ENCODE measurements at regions not wholly inside any gene's neighbourhood (a gene's known extent, or its start where the extent isn't known, plus 50 kb on each side); places are given as distances from the start of the nearest gene placed in this dataset.

DNA sequence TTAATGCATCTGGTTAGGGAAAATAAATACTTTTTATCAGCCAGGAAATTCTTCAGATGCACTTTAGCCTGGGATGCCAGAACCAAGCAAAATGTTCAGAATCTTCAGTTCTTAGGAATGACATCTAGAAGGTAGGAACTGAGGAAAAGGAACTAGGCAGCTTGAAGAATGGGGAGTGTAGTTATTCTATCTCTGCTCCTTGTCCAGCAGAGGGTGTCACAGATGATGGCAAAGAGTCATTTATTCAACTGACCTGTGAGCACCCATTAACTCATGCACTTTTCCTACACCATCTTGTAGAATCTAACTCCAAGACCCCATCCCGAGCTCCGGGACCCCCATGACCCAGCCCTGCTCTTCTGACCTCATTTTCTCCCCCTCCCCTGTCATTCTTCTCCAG, 122.1 kb upstream of the ISX start:
- no peak for DNase-seq

- DNase-seq: no peak
Observed at GRCh38 chr22:34946339-34946985, 119.5 kb upstream of the ISX start.

- DNase-seq: peak; percentile 49 to 80
Observed at GRCh38 chr22:34950489-34950888, 115.5 kb upstream of the ISX start.

DNA sequence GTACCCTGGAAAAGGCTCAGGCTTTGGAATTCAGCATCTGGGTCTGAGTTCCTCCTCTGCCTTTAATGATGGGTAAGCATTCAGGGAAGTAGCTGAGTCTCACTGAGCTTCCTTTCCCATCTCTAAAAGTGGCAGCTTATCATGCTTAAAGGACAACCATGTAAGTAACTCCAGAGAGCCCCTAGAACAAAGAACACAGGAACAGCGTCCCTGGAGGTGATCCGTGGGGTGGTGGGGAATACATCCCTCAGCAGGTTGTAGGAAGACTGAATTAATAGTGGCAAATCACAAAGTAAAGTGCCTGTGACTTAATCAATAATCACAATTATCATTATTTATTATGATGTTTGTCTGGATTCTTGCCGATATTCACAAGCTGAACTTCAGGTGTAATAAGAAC, 114.7 kb upstream of the ISX start:
- peak in 1 of 2 experiments; percentile 9 for DNase-seq

DNA sequence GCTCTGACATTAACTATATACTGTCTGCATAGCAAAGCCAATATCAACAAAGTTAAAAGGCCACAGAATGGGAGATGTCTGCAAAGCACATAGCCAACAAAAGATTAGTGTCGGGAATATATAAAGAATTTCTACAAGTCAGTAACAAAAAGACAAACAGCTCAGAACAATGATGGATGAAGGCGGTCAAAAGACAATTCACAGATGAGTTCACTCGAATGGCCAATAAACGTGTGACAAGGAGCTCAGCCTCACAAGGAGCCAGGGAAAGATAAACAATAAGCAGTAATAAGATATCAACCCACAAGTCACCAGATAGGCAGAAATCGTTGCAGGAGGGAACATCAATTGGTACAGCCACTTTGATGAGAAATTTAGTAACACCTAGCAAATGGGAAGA, 106.0 kb upstream of the ISX start:
- no peak for DNase-seq

- no peak for DNase-seq
Observed at GRCh38 chr22:34966980-34967565, 98.9 kb upstream of the ISX start.

DNA sequence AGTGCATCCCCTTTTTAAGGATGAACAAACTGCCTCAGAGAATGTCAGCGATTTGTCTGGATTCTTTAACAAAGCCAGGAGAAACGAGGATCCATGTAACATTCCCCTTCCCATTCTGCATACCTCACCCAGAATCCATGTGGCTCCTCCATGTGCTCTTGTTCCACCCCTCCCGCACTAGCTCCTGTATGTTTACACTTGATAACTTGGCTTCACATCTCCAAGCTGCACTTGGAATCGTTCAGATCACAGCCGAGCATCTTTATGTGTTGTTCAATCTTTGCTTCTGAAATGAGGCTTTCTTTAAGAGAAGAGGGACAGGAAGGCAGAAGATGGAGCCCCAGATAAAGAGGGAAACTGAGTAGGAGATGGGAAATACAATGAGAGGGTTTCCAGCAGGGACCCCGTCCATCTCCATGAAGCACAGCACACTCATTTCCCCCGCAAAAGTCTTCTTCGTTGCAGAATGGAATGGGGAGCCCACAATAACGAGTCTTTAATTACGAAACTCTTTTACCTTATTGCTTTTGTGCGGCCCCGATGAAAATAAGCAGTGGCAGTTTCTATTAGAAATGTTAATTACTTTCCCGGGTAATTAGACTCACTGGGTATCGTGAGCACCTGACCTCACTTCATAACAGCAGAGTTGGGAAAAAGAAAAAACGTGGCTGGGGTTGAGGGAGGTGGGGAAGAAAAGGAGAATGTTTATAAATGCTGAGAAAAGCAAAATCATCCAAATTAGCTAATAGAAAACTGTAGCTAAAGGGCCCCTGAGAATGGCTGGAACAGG, 96.8 kb upstream of the ISX start:
- DNase-seq: no peak

DNA sequence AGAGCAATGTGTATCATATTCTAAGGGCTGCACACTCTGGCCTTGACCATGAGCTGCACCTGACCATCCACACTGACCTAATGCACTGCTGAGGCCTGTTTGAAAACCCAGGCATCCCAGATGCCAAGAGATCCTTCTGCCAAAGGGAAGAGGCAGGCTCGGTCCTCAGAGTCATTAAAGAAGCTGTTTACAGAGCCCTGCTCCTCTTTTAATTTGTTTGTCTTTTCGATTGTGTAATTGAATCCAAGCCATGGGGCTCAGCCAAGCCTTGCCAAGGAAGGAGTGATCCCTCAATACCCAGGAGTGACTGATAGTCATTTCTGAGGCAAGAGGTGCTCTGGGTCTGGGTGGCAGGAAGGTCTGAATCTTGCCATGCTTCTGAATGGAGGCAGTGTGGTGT, 94.5 kb upstream of the ISX start:
- no peak for DNase-seq

DNA sequence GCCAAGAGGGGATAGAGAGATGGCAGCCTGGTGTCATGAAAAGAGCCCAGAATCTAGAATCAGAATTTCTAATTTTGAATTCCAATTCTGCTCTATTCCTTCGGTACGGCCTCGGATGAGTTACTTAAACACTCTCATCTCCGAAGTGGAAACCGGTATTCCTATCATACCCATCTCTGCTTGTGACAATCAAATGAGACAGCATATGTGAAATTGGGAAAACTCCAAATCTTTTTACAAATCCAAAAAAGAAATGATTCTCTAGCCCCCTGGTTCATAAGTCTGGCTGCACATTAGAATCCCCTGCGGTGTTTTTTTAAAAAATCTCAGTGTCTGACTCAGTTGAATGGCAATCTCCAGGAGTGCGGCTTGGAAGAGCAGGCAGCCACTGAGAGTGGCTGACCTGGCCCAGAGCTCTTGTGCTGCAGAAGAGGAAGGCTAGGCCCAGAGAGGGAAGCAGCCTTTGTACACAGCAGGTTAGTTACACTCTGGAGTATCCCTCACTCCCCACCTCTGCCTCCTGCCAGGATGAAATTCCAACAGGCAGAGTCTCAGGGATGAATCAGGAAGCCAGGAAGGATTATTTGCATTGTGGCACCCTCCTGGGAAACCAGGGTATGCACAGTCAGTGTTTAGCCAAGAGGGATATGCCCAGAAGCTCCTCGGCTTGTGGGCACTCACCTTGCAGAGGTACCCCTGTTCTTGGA, 93.6 kb upstream of the ISX start:
- DNase-seq: peak in 1 of 2 experiments; percentile 0

- DNase-seq: no peak
Observed at GRCh38 chr22:34973016-34973415, 92.9 kb upstream of the ISX start.

- no peak for DNase-seq
Observed at GRCh38 chr22:34973926-34974325, 92.0 kb upstream of the ISX start.

DNA sequence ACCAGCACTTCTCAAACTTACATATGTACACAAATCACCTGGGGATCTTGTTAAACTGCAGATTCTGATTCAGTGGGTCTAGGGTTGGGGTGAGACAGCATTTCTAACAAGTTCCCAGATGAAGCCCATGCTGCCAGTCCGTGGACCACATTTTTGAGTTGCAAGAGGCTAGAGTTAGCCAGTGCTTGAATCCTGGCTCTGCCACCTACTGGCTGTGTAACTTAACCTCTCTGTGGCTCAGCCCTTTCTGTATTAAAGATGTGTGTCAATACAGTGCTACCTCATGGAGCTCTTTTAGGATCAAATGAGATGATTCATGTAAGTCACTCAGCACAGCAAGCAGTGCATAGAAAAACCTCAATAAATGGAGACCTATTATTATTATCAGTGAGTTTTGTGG, 90.2 kb upstream of the ISX start:
- DNase-seq: peak in 1 of 2 experiments; percentile 5

GRCh38 chr22:34976474-34976873, 89.5 kb upstream of the ISX start:
- DNase-seq: no peak

DNA sequence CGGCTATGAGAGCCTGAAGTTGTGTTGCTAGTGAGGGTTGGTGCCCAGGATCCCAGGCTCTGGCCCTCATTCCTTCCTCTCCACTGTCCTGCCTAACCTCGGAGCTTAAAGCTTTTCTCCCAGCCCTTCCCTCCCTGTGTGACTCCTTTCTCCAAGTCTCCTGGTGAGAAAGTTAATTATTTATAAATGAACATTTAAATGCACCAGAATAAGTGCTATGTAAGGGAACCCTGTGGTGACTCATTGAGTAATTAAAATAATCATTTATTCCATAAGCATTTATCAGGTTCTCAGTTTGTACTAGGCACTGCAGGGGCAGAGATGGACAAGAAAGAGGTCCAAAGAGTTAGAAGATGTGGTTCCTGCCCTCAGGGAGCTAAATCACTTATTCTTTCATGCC, 89.1 kb upstream of the ISX start:
- no peak for DNase-seq

GRCh38 chr22:34986523-34986922, 79.4 kb upstream of the ISX start:
- no peak for DNase-seq

DNA sequence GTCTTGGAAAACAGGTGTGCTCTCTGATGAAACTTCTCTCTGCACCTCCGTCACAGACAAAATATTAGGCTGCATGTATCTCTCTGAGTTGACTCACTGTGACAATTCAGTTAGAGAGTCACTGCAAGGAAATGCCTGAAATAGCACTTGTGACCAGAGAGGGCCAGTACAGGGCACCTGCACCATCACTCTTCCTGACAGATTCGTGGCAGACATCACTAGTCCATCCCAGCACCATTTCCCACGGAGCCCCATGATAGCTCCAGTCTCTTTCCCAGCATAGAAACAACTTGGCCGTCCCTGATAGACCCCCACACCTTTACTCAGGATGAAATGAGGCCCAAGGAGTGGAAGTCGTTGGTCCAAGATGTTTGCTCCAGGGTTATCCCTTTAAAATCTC, 73.3 kb upstream of the ISX start:
- no peak for DNase-seq

GRCh38 chr22:34993548-34993947, 72.4 kb upstream of the ISX start:
- DNase-seq: no peak

DNA sequence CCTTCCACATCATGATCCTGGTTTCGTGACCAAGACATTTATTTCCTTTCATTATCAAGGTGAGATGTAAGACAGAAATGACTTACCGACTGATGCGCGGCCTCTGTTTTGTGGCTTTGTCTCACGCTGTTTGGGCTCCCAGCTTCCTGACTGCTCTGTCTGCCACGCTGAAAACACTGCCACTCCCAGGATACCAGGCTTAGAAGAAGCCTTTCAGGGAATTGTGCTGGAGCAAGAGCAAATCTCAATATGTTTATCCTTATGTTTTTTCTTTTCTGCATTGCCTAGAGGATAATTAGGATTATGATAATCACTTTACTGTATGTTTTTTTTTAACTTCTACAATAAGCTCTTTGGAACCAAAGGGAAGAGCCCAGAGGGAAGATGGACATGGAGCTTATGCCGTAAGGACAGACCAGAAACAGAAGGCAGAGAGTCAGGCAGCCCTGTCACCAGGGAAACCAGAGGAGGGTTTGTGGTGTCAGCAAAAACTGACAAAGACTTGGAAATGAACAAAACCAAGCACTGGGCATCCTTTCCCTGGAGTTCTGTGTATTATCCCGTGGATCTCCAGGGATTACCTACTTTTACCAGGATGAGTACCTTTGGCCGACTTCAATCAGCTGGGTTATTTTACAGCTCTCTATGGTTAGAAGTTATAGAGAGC, 68.2 kb upstream of the ISX start:
- DNase-seq: no peak

GRCh38 chr22:34998921-34999320, 67.0 kb upstream of the ISX start:
- no peak for DNase-seq

- no peak for DNase-seq
Observed at GRCh38 chr22:35008213-35008612, 57.7 kb upstream of the ISX start.

DNA sequence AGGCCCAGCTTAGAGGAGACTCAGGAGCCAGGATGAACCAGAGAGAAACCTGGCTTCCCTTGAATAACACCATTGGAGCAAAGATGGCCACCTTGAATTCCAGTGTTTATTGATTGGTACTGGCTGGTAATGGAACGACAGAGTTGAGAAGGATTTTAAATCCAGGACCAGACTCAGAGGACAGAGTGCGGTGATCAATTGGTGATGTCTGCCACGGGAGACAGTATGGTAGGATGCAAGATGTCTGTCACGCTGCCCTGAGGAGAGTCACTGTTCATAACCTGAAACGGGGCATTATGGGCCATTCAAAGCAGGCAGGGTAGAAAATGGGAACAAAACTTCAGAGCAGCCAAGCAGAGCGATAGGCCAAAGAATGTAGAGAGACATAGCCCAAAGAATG, 55.4 kb upstream of the ISX start:
- no peak for DNase-seq

DNA sequence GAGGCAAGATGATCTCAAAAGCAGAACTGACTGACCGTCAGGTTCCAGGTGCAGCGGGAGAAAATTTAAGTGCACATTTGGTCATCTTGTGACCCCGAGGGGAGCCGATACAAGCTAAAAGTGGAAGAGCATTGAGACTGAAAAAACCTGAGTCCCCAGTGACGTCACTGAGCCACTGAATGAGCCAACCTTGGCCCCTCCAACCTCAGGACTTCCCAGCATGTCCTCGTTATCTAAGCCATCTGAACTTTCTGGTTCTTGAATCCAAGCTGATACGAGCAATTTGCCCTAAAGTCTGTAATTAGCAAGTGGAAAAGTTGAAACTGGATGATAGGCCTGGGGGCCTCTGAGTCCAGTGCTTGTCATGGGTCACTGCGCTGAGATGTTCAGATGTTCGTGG, 51.1 kb upstream of the ISX start:
- DNase-seq: no peak

Measured in NCI-H526 (cell line).